ENCODE measurements at regions not wholly inside any gene's neighbourhood (a gene's known extent, or its start where the extent isn't known, plus 50 kb on each side); places are given as distances from the start of the nearest gene placed in this dataset.

- TF ChIP-seq, protein P1, sequence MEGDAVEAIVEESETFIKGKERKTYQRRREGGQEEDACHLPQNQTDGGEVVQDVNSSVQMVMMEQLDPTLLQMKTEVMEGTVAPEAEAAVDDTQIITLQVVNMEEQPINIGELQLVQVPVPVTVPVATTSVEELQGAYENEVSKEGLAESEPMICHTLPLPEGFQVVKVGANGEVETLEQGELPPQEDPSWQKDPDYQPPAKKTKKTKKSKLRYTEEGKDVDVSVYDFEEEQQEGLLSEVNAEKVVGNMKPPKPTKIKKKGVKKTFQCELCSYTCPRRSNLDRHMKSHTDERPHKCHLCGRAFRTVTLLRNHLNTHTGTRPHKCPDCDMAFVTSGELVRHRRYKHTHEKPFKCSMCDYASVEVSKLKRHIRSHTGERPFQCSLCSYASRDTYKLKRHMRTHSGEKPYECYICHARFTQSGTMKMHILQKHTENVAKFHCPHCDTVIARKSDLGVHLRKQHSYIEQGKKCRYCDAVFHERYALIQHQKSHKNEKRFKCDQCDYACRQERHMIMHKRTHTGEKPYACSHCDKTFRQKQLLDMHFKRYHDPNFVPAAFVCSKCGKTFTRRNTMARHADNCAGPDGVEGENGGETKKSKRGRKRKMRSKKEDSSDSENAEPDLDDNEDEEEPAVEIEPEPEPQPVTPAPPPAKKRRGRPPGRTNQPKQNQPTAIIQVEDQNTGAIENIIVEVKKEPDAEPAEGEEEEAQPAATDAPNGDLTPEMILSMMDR (IDR thresholded peaks at IDR 0.05), result no peak
- TF ChIP-seq POLR2AphosphoS5 (IDR thresholded peaks at IDR 0.05) (no peak), POLR2A (IDR thresholded peaks at IDR 0.05) (no peak)
Measured at GRCh38 chr15:36185845-36186244, 393.6 kb upstream of the CDIN1 start.

All from prostate gland (tissue), 2 donors.